ENCODE measurements at regions not wholly inside any gene's neighbourhood (a gene's known extent, or its start where the extent isn't known, plus 50 kb on each side); places are given as distances from the start of the nearest gene placed in this dataset.
"Not testable (repeated sequence)": the region's sequence is repeated elsewhere in the genome, so short reads cannot be mapped to it uniquely, and the experiment has no call there.

GRCh38 chr17:437545-437944 is 84.9 kb upstream of the RPH3AL start:
- H3K36me3 Mint-ChIP-seq (ENCODE audit: low read depth) = peaks cover 9% of the 10 kb centered on the region
- no peak overlapping the region for H3K27ac Mint-ChIP-seq (ENCODE audit: unreplicated experiment)
- H3K9me3 Mint-ChIP-seq (ENCODE audit: low read depth) = peaks cover 10% of the 10 kb centered on the region
- no peak overlapping the region for H3K4me3 Mint-ChIP-seq (ENCODE audit: unreplicated experiment)
- no peaks in the 10 kb centered on the region for H3K27me3 Mint-ChIP-seq (ENCODE audit: low read depth)
- no peaks in the 10 kb centered on the region for H3K4me1 Mint-ChIP-seq (ENCODE audit: low read depth)
- DNase-seq (ENCODE audit: low spot score) = no peak
- TF ChIP-seq, protein P1, sequence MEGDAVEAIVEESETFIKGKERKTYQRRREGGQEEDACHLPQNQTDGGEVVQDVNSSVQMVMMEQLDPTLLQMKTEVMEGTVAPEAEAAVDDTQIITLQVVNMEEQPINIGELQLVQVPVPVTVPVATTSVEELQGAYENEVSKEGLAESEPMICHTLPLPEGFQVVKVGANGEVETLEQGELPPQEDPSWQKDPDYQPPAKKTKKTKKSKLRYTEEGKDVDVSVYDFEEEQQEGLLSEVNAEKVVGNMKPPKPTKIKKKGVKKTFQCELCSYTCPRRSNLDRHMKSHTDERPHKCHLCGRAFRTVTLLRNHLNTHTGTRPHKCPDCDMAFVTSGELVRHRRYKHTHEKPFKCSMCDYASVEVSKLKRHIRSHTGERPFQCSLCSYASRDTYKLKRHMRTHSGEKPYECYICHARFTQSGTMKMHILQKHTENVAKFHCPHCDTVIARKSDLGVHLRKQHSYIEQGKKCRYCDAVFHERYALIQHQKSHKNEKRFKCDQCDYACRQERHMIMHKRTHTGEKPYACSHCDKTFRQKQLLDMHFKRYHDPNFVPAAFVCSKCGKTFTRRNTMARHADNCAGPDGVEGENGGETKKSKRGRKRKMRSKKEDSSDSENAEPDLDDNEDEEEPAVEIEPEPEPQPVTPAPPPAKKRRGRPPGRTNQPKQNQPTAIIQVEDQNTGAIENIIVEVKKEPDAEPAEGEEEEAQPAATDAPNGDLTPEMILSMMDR (IDR thresholded peaks at IDR 0.05) = no peak

DNA sequence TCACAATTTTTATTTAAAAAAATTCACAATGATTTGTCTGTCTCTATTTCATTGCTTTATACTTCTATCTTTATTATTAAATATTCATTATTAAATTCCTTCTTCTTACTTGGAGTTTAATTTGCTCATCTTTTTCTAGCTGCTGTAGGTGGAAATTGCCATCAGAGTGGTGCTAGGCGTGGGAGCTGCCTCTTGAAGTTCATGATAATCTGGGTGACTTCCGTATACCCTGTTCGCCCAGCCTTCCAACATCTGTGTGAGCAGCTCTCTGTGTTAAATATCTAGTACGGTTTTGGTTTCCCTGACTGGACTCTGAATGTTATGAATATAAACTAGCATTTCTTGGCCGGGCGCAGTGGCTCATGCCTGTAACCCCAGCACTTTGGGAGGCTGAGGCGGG is 84.0 kb upstream of the RPH3AL start:
- H3K9me3 Mint-ChIP-seq (ENCODE audit: low read depth) = peaks cover 10% of the 10 kb centered on the region
- H3K27ac Mint-ChIP-seq (ENCODE audit: unreplicated experiment) = no peak overlapping the region
- no peak overlapping the region for H3K4me3 Mint-ChIP-seq (ENCODE audit: unreplicated experiment)
- H3K36me3 Mint-ChIP-seq (ENCODE audit: low read depth) = peaks cover 7% of the 10 kb centered on the region
- TF ChIP-seq, protein P1 (IDR thresholded peaks at IDR 0.05) = no peak
- H3K4me1 Mint-ChIP-seq (ENCODE audit: low read depth) = no peaks in the 10 kb centered on the region
- DNase-seq (ENCODE audit: low spot score) = no peak
- no peaks in the 10 kb centered on the region for H3K27me3 Mint-ChIP-seq (ENCODE audit: low read depth)

DNA sequence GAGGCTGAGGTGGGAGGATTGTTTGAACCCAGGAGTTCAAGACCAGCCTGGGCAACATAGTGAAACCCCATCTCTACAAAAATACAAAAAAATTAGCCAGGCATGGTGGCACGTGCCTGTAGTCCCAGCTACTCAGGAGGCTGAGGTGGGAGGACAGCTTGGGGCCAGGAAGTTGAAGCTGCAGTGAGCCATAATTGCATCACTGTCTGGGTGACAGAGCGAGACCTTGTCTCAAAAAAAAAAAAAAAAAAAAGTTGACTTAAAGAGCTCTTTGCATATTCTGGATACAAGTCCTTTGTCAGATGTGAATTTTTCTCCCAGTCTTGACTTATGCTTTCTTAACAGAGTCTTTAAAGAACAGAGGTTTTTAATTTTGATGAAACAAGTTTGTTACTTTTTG is 79.9 kb upstream of the RPH3AL start:
- peaks cover 18% of the 10 kb centered on the region for H3K9me3 Mint-ChIP-seq (ENCODE audit: low read depth)
- not testable (repeated sequence) for H3K4me1 Mint-ChIP-seq (ENCODE audit: low read depth); H3K27ac Mint-ChIP-seq (ENCODE audit: unreplicated experiment); H3K36me3 Mint-ChIP-seq (ENCODE audit: low read depth); H3K27me3 Mint-ChIP-seq (ENCODE audit: low read depth); H3K4me3 Mint-ChIP-seq (ENCODE audit: unreplicated experiment); DNase-seq (ENCODE audit: low spot score)

DNA sequence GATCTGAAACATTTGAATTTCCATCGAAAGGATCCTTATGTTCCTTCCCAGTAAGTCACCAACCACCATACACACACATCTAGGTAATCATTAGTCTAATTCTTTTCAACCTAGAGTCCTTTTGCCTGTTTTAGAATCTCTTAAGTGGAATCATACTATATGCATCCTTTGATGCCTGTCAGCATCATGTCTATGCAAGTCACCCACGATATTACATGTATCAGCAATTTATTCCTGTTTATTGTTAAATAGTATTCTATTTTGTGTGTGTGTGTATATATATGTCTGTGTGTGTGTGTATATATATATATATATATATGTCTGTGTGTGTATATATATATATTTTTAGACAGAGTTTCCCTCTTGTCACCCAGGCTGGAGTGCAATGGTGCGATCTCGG is 78.9 kb upstream of the RPH3AL start:
- no peaks in the 10 kb centered on the region for H3K4me1 Mint-ChIP-seq (ENCODE audit: low read depth)
- no peaks in the 10 kb centered on the region for H3K27me3 Mint-ChIP-seq (ENCODE audit: low read depth)
- H3K27ac Mint-ChIP-seq (ENCODE audit: unreplicated experiment) = no peak overlapping the region
- no peak overlapping the region for H3K4me3 Mint-ChIP-seq (ENCODE audit: unreplicated experiment)
- H3K36me3 Mint-ChIP-seq (ENCODE audit: low read depth) = peaks cover 3% of the 10 kb centered on the region
- DNase-seq (ENCODE audit: low spot score) = no peak
- TF ChIP-seq, protein P1 (IDR thresholded peaks at IDR 0.05) = no peak
- H3K9me3 Mint-ChIP-seq (ENCODE audit: low read depth) = peaks cover 18% of the 10 kb centered on the region

DNA sequence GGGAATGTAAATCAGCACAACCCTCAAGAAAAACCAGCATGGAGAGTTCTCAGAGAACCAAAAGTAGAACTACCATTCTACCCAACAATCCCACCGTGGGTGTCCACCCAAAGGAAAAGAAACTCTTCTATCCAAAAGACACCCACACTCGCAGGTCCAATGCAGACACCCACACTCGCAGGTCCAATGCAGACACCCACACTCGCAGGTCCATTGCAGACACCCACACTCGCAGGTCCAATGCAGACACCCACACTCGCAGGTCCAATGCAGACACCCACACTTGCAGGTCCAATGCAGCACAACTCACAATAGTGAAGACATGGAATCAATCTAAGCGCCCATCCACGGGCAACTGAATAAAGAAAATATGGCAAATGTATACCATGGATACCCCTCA is 77.0 kb upstream of the RPH3AL start:
- DNase-seq (ENCODE audit: low spot score) = no peak
- no peak overlapping the region for H3K27ac Mint-ChIP-seq (ENCODE audit: unreplicated experiment)
- no peak overlapping the region for H3K4me3 Mint-ChIP-seq (ENCODE audit: unreplicated experiment)
- H3K9me3 Mint-ChIP-seq (ENCODE audit: low read depth) = peaks cover 8% of the 10 kb centered on the region
- no peaks in the 10 kb centered on the region for H3K27me3 Mint-ChIP-seq (ENCODE audit: low read depth)
- no peaks in the 10 kb centered on the region for H3K36me3 Mint-ChIP-seq (ENCODE audit: low read depth)
- TF ChIP-seq, protein P1 (IDR thresholded peaks at IDR 0.05) = no peak
- H3K4me1 Mint-ChIP-seq (ENCODE audit: low read depth) = no peaks in the 10 kb centered on the region

DNA sequence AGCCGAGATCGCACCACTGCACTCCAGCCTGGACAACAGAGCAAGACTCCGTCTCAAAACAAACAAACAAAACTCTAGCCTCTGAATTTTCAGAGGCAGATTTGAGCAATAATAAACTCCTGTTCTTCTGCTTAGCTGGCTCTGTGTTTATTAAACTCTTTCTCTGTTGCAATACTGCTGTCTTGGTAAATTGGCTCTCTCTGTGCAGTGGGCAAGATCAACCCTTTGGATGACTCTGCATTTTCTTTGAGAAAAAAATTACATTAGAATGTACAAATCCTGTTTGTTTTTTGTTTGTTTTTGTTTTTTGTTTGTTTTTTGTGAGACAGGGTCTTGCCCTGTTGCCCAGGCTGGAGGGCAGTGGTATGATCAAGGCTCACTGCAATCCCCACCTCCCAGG is 75.8 kb upstream of the RPH3AL start:
- TF ChIP-seq, protein P1 (IDR thresholded peaks at IDR 0.05) = no peak
- Mint-ChIP-seq H3K4me3 (ENCODE audit: unreplicated experiment) (no peak overlapping the region), H3K27me3 (ENCODE audit: low read depth) (no peaks in the 10 kb centered on the region), H3K36me3 (ENCODE audit: low read depth) (no peaks in the 10 kb centered on the region), H3K27ac (ENCODE audit: unreplicated experiment) (no peak overlapping the region), H3K9me3 (ENCODE audit: low read depth) (peaks cover 8% of the 10 kb centered on the region), H3K4me1 (ENCODE audit: low read depth) (no peaks in the 10 kb centered on the region)
- DNase-seq (ENCODE audit: low spot score) = no peak

Data from chondrocyte (in vitro differentiated cells).